Fibroblast of pulmonary artery (primary cell): ENCODE measurements at regions not wholly inside any gene's neighbourhood (a gene's known extent, or its start where the extent isn't known, plus 50 kb on each side); places are given as distances from the start of the nearest gene placed in this dataset.

Source experiments
- DNase-seq: peaks from one replicate; pipeline ENCODE4 v3.0.0-alpha.2; 2010; ENCODE audit warnings: low read depth
- H3K4me3 ChIP-seq: replicated peaks from 2 replicates; pipeline ENCODE4 v1.5.1; 2011; ENCODE audit warnings: low read depth, mild to moderate bottlenecking, control low read depth, low read length, moderate library complexity
- CTCF ChIP-seq: IDR thresholded peaks from 2 replicates; pipeline ENCODE4 v1.5.1; 2011; ENCODE audit warnings: mild to moderate bottlenecking, control low read depth, low read length, inconsistent platforms; ENCODE audit errors: missing control alignments

- H3K4me3 ChIP-seq: no peak overlapping the region
- DNase-seq: no peak
- TF ChIP-seq CTCF: no peak
These were observed 376.9 kb downstream of the PPP3CA start for GRCh38 chr4:100970414-100970813.

GRCh38 chr4:100969925-100970324 lies 377.4 kb downstream of the PPP3CA start:
- no peak for DNase-seq
- H3K4me3 ChIP-seq: no peak overlapping the region
- TF ChIP-seq CTCF: no peak

- TF ChIP-seq CTCF: no peak
- H3K4me3 ChIP-seq: no peak overlapping the region
- peak; percentile 9 for DNase-seq
These were observed 379.3 kb downstream of the PPP3CA start for GRCh38 chr4:100968046-100968445.

GRCh38 chr4:100963627-100964026 lies 383.7 kb downstream of the PPP3CA start:
- no peak overlapping the region for H3K4me3 ChIP-seq
- DNase-seq: no peak
- TF ChIP-seq CTCF: no peak

GRCh38 chr4:100962698-100963097 lies 384.6 kb downstream of the PPP3CA start:
- no peak for DNase-seq

GRCh38 chr4:100960232-100960631 lies 387.1 kb downstream of the PPP3CA start:
- TF ChIP-seq CTCF: no peak

More at GRCh38 chr4:100962698-100963097, 384.6 kb downstream of the PPP3CA start:
- no peak for TF ChIP-seq CTCF
- H3K4me3 ChIP-seq: no peak overlapping the region

GRCh38 chr4:100954046-100954445 lies 393.3 kb downstream of the PPP3CA start:
- no peak for DNase-seq
- no peak overlapping the region for H3K4me3 ChIP-seq
- no peak for TF ChIP-seq CTCF

More at GRCh38 chr4:100960232-100960631, 387.1 kb downstream of the PPP3CA start:
- DNase-seq: no peak
- H3K4me3 ChIP-seq: no peak overlapping the region
